ENCODE measurements at regions not wholly inside any gene's neighbourhood (a gene's known extent, or its start where the extent isn't known, plus 50 kb on each side); places are given as distances from the start of the nearest gene placed in this dataset.

- no peak for DNase-seq
Observed at GRCh38 chr22:47390026-47390970, 627.8 kb downstream of the TBC1D22A start.

DNA sequence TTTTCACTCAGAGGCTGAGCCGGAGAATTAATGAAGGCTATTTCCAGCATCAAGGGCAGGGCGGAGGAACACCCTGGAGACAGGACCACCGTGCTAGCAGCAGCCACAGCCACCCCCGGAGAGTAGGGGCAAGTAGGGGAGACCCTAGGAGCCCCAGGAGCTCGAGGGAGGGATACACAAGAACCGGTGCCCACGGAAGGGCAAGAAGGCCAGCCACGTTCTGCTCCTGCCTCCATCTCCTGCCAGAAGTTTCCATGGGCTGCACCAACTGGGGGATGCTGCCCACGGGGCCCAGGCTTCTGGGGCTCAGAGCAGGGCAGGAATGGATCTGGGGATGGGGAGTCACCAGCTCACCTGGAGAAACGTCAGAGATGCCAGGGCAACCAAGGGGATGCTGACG, 626.8 kb downstream of the TBC1D22A start:
- no peak for DNase-seq

GRCh38 chr22:47388778-47389177, 626.3 kb downstream of the TBC1D22A start:
- no peak for DNase-seq

GRCh38 chr22:47388331-47388730, 625.9 kb downstream of the TBC1D22A start:
- DNase-seq, result no peak

DNA sequence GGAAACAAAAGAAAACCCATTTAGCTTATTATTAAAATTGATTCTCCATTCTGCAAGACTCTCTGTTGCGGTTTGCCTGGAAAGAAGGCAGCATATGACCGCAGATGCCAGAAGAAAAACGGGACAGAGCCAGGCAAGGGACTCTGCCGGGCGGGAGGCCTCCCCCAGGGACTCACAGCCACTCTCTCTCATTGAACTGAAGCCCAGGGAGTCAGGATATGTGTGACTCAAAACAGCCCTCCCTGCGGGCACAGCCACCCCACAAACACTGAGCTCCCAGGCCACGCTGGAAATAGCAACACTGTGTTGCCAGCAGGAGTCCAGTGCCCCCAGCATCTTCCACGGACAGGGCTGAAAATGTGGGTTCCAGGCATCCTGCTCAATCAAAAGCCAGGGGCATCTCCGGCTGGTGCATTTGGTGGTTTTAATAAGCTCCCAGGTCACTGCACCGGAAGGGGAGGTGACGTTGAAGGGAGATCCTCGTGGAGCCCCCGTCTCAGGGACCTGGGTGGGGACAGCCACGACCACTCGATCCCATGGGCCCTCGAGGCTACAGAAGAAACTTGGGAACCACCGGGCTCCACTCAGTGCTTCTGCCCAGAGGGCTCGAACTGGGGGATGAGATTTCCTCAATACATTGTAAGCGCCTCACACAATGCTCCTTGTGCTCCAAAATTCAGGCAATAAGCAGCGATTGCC, 624.5 kb downstream of the TBC1D22A start:
- no peak for DNase-seq

- no peak for DNase-seq
Observed at GRCh38 chr22:47384977-47385376, 622.5 kb downstream of the TBC1D22A start.

DNA sequence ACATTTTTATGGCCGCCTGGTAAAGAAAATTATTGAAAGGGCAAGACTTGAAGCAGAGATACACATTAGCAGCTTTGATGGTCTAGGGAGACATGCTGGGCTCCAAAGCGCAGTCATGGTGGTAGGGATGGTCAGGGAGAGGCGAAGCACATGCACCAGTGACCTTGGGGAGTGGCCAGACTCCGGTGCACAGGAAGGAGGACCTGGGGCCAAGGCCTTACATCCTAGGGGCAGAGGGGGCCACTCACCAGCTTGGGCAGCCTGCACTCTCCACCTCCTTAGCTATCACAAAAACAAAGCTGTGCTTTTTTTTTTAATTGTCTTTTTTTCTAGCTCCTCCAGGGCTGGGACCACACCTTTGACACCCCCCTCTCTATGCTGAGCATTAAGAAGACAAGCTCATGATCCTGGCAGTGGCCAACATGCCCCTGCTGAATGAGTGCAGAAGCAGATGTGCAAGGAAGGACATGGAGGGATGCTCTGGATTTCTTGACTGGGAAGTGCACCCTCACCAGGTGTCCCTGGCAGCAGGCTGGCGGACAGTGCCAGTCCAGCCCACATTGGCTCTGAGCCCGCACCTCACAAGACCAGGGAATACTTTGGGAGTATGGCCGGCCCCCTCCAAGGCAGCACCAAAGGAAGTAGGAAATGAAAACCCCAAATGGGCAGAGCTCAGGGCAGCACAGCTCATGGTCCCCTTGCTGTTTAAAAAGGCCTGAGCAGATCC, 619.9 kb downstream of the TBC1D22A start:
- no peak for DNase-seq

GRCh38 chr22:47381240-47381639, 618.8 kb downstream of the TBC1D22A start:
- DNase-seq, result no peak

DNA sequence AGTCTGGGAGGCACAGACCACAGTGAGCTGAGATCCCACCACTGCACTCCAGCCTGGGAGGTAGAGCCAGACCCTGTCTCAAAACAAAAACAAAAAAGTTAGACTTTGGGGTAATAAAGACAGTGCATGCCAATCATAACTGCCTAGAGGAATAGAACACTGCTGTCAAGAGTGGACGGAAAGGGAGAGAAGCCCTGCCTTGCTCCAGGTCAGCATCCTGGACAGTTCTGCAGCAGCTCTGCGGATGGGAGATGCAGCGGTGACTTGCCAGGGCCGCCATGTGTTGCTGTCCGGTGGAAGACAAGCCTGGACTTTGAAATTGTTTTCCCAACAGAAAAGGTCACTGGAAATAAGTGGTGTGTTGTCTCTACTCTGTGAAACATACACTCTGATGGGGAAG, 618.2 kb downstream of the TBC1D22A start:
- no peak for DNase-seq

DNA sequence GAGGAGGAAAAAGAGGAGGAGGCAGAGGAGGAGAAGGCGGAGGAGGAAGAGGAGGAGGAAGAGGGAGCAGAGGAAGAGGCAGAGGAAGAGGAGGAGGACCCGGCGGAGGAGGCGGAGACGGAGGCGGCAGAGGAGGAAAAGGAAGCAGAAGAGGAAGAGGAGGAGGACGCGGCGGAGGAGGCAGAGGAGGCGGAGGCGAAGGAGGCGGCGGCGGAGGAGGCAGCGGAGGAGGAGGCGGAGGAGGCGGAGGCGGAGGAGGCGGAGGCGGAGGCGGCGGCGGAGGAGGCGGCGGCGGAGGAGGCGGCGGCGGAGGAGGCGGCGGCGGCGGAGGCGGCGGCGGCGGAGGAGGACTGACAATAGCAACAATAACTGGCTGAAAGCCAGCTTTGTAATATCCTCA, 616.6 kb downstream of the TBC1D22A start:
- DNase-seq, result no peak

DNA sequence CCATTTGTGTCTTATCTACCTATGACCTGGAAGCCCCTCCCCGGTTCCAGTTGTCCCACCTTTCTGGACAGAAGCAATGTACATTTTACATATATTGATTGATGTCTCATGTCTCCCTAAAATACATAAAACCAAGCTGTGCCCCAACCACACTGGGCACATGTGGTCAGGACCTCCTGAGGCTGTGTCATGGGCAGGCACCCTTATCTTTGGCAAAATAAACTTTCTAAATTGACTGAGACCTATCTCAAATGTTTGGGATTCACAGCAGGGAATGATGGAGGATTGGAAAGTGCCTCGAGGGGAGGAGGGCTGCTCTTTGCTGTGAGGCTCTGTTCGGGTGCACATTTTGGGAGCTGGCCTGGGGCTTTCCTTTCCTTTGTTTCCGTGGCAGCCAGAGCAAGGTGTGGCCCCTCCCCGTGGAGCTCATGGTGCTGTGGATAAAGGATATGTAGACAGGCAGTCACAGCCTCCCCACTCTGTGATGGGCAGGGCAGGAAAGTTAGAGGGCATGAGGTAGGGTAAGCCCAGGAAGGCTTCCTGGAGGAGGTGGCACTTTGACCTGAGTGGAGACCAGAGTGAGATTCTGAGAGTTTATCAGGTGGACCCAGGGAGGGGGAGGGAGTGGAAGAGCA, 615.6 kb downstream of the TBC1D22A start:
- no peak for DNase-seq

DNA sequence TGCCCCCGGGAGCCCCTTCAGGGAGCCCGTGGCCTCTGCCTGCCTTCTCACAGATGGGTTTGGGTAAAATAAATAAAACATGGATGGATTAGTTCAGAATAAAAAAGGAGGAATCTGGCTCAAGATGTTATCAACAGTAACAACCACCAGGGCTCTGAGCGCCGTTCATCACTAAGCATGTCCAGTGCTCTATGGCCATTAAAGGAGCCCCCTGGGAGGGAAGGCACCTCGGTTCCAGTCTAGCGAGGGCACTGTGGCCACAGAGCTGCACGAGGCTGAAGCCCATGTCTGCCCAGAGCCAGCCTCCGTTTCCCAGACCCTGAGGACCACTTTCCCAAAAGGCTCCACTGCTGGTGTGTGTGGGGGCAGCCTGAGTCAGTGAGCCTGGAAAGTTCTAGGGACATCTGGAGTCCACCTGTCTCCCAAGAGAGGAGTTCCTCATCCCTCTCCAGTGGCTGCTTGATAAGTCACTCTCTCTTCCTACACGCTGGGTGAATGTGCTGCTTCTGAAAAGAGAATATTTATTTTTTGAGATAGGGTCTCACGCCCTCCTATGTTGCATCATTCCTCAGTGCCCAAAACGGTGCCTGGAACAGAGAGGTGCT, 614.6 kb downstream of the TBC1D22A start:
- no peak for DNase-seq

DNA sequence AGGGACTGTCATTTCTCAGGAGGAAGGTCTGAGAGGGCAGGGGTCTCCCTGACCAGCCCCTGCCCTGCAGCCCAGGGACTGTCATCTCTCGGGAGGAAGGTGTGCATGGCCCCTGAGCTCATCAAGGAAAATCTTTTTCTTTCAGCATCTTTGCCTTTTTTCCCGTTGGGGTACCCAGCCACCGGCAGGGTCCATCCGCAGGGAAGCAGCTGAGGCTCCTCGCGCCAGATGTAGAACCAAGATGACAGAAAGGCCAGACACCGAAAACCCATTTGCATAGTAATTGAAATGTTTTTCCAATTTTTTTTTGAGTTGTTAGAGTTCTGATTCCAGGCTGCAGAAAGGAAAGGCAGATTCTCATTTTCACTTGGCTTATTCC, 613.9 kb downstream of the TBC1D22A start:
- DNase-seq, result no peak

- DNase-seq, result no peak
Observed at GRCh38 chr22:47375621-47376321, 613.3 kb downstream of the TBC1D22A start.

DNA sequence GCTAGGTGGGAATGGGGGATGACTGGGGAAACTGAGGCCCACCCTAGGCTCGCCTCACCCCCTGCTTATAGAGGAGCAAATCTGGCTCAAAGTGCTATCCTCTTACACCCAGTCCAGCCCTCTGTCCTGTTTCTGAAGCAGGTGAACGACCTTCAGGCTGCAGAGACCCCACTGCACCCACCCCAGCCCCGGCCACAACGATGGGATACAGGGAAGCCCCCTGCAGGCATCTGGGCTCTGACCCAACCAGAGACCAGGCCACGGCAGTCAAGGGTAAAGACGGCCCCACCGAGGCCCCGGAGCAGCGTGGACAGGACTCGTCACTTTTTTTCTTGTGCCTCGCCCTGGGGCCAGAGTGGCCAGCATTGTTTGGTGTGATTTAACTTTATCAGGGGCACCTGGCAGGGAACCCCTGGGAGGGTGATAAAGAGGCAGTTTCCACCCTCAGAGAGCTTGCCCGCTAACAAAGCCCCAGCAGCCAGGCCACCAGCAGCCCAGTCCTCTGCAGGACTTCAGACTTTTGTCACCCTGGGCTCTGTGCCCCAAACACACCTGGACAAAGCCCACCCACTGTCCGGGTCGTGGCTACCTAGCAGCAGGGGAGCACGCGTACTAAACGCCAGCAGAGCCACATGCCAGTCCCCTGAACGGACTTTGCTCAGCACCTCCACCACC, 612.6 kb downstream of the TBC1D22A start:
- DNase-seq, result no peak

DNA sequence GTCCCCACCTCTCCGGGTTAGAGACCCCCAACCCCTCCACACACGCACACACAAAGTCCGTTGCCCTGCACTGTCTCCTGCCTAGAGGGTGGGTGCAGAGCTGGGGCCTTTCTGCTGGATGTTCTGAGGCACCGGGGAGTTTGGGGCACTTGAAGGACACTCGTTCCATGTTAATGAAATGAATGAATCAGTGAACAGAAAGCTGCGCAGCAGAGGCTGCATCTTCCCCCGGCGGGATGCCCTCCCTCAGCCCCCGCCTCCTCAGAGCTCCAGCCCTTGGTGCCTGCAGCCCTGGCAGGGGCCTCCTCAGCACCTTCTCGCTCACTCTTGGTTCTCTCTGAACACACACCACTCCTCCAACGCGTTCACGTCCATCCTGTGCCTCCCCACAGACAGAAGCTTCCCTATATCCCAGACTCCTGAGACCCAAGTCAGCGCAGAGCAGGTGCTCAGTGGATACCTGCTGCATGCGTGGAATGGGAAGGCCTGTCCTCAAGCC, 611.9 kb downstream of the TBC1D22A start:
- no peak for DNase-seq

DNA sequence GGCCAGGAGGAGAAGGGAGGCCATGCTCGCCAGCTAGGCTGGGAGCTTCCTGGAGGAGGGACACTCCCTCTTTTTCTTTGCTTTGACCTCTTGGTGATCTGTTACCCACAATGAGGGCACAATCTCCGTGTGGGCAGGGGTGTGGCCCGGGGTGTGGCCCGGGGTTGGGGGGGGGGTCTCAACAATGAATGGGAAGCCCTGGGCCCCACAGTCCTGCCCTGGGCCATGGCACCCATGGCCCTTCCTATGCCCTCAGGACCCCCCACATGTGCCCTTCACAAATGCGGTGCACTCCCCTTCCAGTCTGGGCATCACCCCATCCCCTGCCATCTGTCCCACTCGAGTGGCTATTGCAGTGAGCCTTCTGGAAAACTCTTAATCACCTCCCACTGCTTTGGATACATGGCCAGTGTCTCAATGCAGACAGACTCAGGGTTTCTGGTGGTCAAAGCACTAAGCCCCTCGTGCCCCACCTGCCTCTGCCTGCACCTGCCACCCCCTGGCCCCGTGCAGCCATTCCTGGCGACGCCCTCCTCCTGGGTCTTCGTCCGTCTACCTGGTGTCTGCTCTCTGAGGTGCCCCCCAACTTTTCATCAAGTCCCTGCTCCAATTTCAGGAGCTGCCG, 611.3 kb downstream of the TBC1D22A start:
- no peak for DNase-seq

- DNase-seq, result no peak
Observed at GRCh38 chr22:47372596-47373385, 610.3 kb downstream of the TBC1D22A start.

DNA sequence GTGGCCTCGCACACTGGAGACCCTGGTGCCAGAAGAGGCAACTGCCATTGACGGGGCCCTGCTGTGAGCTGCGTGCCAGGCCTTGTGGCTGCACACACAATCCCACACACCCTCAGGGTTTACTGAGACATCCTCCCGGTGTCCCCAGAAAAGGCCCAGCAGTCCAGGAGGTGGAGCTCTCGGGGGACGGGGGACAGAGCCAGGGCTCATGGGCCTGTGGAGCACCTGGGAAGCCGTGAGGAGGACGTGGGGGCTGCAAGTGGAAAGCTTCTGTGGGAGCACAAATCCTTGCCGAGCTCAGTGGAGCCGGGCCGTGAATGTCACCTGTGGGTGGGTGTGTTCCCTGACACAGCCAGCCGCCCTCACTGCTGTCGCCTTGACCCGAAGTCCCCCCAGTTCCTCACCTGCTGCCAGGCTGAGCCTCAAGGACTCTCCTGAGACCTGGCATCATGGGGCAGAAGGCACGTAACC, 609.7 kb downstream of the TBC1D22A start:
- DNase-seq, result no peak
